RCC 7860 (cell line): ENCODE measurements at regions not wholly inside any gene's neighbourhood (a gene's known extent, or its start where the extent isn't known, plus 50 kb on each side); places are given as distances from the start of the nearest gene placed in this dataset.
"Not testable (repeated sequence)": the region's sequence is repeated elsewhere in the genome, so short reads cannot be mapped to it uniquely, and the experiment has no call there.

Experiments used
- DNase-seq: peaks from one replicate; pipeline ENCODE4 v3.0.0-alpha.2; 2015; ENCODE audit warnings: low spot score
- FAIRE-seq: peaks from 2 replicates; lab custom pipeline; 2012; peaks lifted over from hg19 to GRCh38; lab: Jason Lieb, UNC

GRCh38 chr6:25175681-25176080 lies 103.5 kb upstream of the CARMIL1 start:
- FAIRE-seq (no peak), DNase-seq (no peak)

DNA sequence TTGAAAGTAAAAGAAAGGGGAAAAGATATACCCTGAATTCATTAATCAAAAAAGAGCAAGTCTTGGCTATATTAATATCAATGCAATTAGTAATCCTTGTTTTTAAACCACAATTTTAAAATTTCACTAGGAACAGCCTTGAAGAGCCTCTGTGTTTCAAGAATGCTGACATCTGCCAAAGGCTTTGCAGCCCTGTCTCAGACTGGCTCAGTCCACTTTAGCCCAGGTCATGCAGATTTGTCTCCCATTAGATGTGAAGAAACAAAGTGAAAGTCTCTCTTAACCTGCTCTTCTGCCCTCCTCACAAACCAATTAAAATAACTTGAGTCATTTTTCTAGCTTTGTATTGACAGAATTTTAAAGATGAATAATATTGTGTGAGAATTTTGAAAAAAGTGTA lies 102.7 kb upstream of the CARMIL1 start:
- FAIRE-seq (no peak), DNase-seq (no peak)

- FAIRE-seq (no peak), DNase-seq (no peak)
These were observed 101.6 kb upstream of the CARMIL1 start for GRCh38 chr6:25177500-25178028.

DNA sequence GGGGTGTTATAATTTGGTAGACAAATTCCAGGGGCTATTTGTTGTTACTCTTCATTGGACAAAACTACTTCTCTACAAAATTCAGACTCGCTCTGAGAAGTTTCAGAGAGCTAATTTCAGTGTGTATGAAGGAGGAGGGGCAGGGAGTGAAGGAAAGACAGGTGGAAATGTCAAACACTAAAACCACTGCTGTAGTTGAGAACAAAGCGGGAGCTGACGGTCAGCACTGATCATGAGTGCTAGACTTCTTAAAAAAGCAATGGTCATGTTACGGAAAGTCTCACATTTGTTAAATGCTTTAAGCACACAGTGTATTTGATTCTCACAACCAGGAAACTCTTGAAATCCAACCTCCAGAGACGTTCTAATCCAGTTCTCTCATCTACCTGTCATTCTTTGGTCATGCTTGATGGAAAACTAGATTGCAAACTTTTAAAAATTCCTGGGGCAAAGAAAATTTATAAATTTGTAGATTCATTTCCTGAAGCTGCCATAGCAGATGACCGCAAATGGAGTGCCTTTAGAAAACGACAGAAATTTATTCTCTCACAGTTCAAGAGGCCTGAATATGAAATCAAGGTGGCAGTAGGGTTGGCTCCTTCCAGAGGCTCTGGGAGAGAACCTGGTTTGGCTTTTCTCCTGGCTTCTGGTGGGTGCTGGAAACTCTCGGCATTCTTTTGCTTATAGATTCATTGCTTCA lies 100.7 kb upstream of the CARMIL1 start:
- FAIRE-seq = no peak
- DNase-seq = no peak

- DNase-seq (no peak), FAIRE-seq (no peak)
These were observed 100.0 kb upstream of the CARMIL1 start for GRCh38 chr6:25179051-25179778.

DNA sequence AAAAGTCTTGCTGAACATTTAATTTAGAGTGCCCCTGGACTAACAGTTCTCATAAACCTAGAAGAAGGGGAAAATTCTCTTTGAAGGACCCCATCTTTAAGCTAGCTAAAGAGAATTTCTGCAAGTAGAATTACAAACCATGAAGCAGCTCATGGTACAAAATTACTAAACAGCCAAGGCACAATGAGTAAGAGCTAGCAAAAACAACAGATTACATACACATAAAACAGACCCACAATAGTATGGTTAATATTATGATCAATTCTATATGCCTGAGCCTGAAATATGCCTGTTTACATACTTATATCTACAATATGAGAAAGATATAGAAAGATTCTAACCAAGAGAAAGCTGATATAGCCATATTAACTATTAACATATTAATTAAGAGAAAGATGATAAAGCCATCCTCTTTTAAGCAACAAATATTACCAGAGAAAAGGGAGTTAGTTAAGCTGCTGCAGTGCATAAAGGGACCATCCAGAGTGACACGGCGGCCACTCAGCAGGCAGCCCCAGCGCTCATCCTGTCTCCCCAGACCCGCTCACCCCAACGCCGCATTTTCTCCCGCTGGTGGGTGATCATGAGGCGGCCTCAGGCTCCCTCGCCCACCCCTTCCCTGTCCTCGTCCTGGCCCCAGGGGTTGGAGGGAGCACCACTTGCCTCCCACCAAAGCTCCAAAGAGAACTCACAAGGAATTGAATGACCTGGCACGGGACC lies 98.4 kb upstream of the CARMIL1 start:
- FAIRE-seq (no peak), DNase-seq (no peak)

DNA sequence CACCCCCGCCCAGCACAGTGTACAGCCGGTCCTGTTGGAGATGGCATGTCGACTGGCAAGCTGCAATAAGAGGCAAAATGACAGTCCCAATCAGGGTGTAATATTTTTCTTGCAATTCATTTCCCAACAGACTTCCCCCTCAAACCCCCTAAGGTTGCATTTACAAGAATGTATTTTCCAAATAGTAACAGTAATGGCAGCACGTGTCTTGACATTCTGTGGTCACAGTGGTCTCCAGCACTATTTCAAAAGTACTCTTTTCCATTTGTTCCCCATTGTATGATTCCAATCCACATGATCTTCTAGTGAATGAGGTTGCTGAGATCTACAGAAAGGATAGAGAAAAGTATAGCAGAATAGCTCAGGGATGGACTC lies 97.8 kb upstream of the CARMIL1 start:
- no peak for DNase-seq
- FAIRE-seq = no peak

GRCh38 chr6:25181923-25182322 lies 97.3 kb upstream of the CARMIL1 start:
- DNase-seq = peak; percentile 27
- no peak for FAIRE-seq

DNA sequence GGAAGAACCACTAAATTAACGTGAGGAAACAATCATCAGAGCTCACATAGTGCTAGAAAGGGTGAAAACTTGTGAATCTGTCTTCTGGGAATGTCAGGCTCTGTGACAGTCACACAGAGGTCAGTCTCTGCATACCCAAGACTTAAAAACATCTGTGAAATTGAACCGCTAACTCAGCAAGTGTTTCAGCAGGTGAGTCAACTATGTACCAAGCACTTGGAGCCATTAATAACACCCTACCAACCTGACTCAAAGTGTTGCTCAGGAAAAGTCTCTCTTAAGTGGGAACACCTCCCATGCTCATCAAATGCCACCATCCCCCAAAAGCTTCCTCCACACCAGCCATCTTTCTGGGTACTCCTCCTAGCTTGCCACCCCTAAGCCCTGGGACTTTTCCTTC lies 92.3 kb upstream of the CARMIL1 start:
- DNase-seq (no peak), FAIRE-seq (no peak)

DNA sequence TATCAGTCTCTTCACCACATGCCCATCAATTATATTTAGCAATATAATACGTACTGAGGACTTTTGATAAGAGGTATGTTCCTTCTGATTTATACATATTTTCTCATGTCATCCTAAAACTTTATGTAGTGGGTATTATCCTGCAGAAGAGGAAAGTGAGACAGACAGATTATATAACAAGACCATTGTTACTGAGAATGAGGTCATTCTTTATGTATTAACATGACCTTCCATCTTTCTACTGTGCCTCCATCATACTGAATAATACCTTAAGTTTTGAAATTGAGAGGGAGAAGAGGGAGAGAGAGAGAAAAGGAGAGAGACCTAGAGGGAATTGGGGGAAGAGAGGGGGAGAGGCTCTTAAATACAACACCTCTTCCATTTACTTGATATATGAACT lies 90.9 kb upstream of the CARMIL1 start:
- DNase-seq (no peak), FAIRE-seq (no peak)

- peak; percentile 83 for DNase-seq
- no peak for FAIRE-seq
These were observed 86.3 kb upstream of the CARMIL1 start for GRCh38 chr6:25192590-25193459.

DNA sequence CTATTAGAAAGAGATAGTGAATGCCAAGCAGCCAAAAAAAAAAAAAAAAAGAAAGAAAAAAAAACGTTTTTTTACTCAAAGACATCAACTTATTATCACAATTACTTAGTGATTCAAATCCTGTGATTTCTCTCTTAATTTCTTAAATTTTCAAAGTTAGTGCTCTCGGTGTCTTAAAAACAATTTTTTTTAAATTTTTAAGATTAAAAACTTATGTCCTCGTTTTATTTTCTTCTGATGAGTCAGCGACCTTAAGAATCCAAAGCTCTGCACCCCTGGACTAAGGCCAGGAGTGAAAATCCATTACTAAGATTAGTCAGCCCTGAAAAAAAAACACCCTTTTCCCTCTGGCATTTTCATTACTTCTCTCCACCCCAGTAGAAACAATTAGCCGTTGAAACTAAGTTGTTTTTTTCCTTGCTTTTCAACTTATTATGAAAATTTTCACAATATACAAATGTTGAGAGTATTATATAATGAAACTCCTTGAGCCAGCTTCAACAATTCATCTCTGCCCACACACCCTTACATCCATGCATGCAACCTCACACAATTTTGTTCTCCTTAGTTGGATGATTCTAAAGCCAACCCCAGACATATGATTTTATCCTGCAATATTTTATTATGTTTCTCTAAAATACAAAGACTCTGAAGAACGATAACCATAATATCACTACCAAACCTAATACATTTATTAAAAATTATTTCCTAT lies 85.6 kb upstream of the CARMIL1 start:
- peak; percentile 94 for FAIRE-seq

DNA sequence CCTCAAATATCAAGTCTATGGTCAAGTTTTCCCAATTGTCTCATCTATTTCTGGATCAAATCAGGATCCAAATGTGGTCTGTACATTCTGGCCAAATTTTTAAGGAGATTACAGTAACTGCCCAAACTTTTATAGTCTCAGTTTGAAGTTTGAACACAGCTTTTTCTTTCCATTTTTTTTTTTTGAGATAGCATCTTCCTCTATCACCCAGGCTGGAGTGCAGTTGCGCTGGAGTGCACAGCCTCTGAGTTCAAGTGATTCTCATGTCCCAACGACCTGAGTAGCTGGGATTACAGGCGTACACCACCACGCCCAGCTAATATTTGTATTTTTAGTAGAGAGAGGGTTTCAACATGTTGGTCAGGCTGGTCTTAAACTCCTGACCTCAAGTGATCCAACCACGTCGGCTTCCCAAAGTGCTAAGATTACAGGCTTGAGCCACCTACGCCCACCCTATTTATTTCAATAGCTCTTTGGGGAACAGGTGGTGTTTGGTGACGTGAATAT lies 84.9 kb upstream of the CARMIL1 start:
- FAIRE-seq (no peak), DNase-seq (no peak)

More for the DNA sequence above, 85.6 kb upstream of the CARMIL1 start:
- peak; percentile 65 for DNase-seq

DNA sequence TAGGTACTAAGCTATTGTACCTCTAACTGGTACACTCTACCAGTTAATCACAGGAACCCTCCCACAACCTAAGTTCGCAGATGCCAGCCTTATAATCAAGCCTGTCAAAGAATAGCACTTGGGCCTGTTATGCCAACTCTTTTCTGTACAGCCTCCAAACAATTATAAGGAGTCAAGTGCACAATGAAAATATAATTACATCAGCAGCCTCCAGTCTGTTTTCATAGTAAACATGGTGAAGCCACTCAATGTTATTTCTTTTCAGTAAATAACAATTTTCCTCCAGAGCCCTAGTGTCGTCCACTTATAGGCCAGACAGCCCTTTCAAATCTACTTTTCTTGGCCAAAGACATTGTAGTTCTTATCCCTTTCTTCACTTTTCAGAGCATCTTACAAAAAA lies 82.7 kb upstream of the CARMIL1 start:
- FAIRE-seq = no peak

DNA sequence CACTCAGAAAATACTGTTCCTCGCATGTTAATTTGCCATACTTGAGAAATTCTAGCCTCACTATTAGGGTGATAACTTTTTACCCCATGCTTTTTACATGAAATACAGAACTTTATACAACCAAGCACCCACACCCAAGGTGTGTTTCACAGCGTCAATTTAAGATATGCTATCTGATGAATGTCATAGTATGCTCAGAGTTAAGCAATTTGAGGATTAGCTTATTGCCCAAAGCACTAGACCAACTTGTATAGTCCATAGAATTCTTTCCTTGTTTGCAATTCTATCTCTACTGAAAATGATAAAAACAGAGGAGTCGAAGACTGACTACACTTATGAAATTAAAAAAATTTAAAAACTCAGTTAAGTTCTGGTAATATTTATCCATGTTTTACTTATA lies 82.1 kb upstream of the CARMIL1 start:
- FAIRE-seq = no peak
- no peak for DNase-seq

More for the DNA sequence above, 82.7 kb upstream of the CARMIL1 start:
- no peak for DNase-seq

- no peak for FAIRE-seq
- no peak for DNase-seq
These were observed 79.6 kb upstream of the CARMIL1 start for GRCh38 chr6:25199544-25199943.

- no peak for FAIRE-seq
- no peak for DNase-seq
These were observed 76.7 kb upstream of the CARMIL1 start for GRCh38 chr6:25202504-25202903.

DNA sequence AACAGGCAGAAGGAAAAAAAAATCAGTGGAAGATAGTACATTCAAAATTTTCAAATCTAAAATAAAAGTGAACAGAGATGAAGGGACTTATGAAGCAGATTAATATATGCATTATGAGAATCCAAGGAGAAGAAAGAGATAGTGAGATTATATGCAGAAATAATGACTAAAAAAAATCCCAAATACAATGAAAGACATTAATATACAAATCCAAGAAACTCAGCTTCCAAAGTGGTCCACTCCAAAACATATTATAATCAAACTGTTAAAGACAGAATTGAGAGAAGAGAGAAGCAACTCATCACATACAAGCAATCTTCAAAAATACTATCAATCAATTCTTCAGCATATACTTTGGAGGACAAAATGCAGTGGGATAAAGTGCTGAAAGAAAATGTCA lies 73.5 kb upstream of the CARMIL1 start:
- no peak for DNase-seq
- FAIRE-seq = no peak

DNA sequence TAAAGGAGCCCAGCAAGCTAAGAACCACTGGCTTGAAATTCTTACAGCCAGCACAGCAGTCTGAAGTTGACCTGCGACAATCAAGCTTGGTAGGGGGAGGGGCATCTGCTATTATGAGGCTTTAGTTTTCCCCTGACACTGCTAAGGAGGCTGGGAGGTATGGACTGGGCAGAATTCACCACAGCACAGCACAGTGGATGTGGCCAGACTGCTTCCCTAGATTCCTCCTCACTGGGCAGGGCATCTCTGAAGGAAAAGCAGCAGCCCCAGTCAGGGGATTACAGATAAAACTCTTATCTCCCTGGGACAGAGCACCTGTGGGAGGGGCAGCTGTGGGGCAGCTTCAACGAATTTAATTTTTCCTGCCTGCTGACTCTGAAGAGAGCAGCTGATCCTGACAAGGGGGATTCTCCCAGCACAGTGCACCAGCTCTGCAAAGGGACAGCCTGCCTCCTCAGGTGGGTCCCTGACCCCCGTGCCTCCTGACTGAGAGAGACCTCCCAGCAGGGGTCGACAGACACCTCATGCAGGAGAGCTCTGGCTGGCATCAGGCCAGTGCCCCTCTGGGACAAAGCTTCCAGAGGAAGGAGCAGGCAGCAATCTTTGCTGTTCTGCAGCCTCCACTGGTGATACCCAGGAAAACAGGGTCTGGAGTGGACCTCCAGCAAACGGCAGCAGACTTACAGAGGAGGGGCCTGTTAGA lies 71.6 kb upstream of the CARMIL1 start:
- DNase-seq, FAIRE-seq: not testable (repeated sequence)
